ENCODE measurements at regions not wholly inside any gene's neighbourhood (a gene's known extent, or its start where the extent isn't known, plus 50 kb on each side); places are given as distances from the start of the nearest gene placed in this dataset.

DNA sequence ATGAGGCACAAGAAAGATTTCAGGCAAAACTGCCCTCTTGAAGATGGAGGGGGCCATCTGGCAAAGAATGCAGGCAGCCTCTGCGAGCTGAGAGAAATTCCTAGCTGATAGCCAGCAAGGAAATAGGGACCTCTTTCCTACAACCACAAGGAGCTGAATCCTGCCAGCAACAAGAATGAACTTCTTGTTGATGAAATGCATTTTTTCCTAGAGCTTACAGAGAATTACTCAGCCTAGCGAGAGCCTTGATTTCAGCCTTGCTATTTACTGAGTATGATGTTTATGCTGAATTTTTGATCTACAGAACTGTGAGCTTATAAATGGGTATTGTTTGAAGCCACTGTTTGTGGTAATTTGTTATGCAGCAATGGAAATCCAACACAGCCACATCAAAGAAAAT is 148.5 kb upstream of the NAALADL2 start:
- Mint-ChIP-seq H3K27me3 (no peaks in the 10 kb centered on the region), H3K9me3 (peaks cover 2% of the 10 kb centered on the region), H3K36me3 (ENCODE audit: low read depth) (no peaks in the 10 kb centered on the region), H3K4me3 (no peak overlapping the region), H3K4me1 (no peaks in the 10 kb centered on the region), H3K27ac (no peak overlapping the region)
- intact Hi-C loops (cut with micrococcal nuclease): no loop called here
- ChIA-PET POLR2A (no interaction called here), CTCF (no interaction called here)
- no peak for DNase-seq
- no peak for ATAC-seq (ENCODE audit: low read depth)
- TF ChIP-seq, protein P1, sequence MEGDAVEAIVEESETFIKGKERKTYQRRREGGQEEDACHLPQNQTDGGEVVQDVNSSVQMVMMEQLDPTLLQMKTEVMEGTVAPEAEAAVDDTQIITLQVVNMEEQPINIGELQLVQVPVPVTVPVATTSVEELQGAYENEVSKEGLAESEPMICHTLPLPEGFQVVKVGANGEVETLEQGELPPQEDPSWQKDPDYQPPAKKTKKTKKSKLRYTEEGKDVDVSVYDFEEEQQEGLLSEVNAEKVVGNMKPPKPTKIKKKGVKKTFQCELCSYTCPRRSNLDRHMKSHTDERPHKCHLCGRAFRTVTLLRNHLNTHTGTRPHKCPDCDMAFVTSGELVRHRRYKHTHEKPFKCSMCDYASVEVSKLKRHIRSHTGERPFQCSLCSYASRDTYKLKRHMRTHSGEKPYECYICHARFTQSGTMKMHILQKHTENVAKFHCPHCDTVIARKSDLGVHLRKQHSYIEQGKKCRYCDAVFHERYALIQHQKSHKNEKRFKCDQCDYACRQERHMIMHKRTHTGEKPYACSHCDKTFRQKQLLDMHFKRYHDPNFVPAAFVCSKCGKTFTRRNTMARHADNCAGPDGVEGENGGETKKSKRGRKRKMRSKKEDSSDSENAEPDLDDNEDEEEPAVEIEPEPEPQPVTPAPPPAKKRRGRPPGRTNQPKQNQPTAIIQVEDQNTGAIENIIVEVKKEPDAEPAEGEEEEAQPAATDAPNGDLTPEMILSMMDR (IDR thresholded peaks at IDR 0.05): no peak

DNA sequence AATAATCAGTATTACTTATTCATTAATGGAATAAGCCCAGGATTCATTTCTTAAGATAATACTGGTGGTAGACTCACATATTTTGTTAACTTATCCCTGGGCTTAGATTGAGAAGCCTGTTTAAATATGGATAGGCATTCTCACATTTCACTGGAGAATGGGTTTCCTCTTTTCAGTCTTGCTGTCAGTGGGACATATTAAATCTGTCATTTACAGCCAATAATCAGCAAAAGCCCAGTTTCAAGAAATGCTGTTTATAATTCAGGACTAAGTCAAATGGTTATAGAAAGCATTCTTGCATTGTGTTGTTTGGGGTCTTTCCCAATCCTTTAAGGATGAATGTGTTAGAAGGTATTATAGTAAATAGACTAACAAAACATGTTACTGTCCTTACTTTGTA is 143.7 kb upstream of the NAALADL2 start:
- no peak overlapping the region for H3K27ac Mint-ChIP-seq
- intact Hi-C loops (cut with micrococcal nuclease): no loop called here
- no peak for DNase-seq
- no peak for ATAC-seq (ENCODE audit: low read depth)
- TF ChIP-seq, protein P1 (IDR thresholded peaks at IDR 0.05): no peak
- no peak overlapping the region for H3K4me3 Mint-ChIP-seq
- no peaks in the 10 kb centered on the region for H3K27me3 Mint-ChIP-seq
- peaks cover 4% of the 10 kb centered on the region for H3K9me3 Mint-ChIP-seq
- ChIA-PET POLR2A (no interaction called here), CTCF (no interaction called here)
- H3K4me1 Mint-ChIP-seq: no peaks in the 10 kb centered on the region
- H3K36me3 Mint-ChIP-seq (ENCODE audit: low read depth): no peaks in the 10 kb centered on the region

DNA sequence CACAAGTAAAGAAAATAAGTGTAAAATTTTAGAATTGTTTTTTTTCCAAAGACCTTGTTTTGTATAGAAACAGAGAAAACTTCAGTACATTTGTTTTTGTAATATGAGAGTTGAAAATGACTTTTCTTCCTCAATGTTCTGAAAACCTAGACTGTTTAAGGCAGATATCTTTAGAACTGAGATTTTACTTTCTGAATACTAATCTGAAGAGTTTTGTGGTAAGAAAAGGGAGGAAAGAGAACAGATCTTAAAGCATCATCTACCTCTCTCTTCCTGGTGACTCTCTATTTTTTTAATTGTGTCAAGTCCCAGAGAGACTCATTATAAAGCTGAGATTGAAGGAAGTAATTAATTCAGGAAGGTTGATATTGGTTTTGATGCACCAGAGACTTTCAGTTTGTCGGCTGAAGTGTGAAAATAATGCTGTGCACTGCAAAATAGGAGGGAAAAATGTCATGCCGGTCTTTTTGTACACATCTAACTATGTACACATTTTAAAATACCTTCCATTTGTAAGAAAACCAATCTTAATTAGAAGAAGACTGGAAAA is 142.1 kb upstream of the NAALADL2 start:
- ATAC-seq (ENCODE audit: low read depth) (no peak), DNase-seq (no peak)
- CTCF ChIA-PET: no interaction called here
- Mint-ChIP-seq H3K4me3 (no peak overlapping the region), H3K9me3 (peaks cover 7% of the 10 kb centered on the region), H3K36me3 (ENCODE audit: low read depth) (no peaks in the 10 kb centered on the region), H3K27me3 (no peaks in the 10 kb centered on the region), H3K4me1 (no peaks in the 10 kb centered on the region), H3K27ac (no peak overlapping the region)
- TF ChIP-seq, protein P1 (IDR thresholded peaks at IDR 0.05): no peak
- intact Hi-C loops (cut with micrococcal nuclease): no loop called here
- POLR2A ChIA-PET: no interaction called here

DNA sequence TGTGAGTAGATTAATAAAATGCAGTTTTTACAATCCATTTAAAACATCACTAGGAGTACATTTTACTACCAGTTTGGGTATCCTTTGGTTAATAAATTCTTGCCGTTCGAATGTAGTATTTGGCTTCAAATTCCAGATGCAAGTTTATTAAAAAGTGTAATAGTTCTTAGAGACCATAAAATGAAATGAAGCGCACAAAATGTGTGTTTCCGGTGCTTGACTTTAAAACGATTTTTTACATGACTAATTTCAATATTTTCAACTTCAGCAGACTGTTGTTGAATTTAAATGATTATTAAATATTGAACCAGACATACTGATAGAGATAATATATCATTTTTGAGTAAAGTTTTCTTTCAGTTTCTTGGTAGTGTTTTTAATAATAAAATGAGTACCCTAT is 138.4 kb upstream of the NAALADL2 start:
- ATAC-seq (ENCODE audit: low read depth): no peak
- intact Hi-C loops (cut with micrococcal nuclease): no loop called here
- no peak for DNase-seq

DNA sequence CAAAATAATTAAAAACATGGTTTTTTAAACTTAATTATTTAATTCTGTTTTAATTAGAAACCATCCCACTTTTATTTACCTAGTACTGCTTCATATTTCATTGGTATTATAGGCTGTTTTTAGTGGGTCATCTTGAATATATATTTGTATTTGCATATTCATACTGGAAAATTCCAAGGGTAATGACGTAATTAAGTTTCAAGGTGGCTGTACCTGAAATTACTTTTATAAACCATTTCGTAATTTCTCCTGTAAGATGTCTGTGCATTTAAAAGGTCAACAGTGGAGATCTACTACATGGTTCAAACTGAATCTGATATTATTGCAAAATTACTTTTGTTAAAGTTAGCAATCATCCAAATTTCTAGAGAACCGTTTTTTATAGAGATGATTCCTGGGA is 133.8 kb upstream of the NAALADL2 start:
- intact Hi-C loops (cut with micrococcal nuclease): no loop called here
- DNase-seq (no peak), ATAC-seq (ENCODE audit: low read depth) (no peak)
- POLR2A ChIA-PET: no interaction called here
- Mint-ChIP-seq H3K4me1 (no peaks in the 10 kb centered on the region), H3K27me3 (no peaks in the 10 kb centered on the region), H3K36me3 (ENCODE audit: low read depth) (no peaks in the 10 kb centered on the region), H3K9me3 (peaks cover 6% of the 10 kb centered on the region), H3K27ac (no peak overlapping the region), H3K4me3 (no peak overlapping the region)
- TF ChIP-seq, protein P1 (IDR thresholded peaks at IDR 0.05): no peak
- CTCF ChIA-PET: no interaction called here

More for the DNA sequence above, 138.4 kb upstream of the NAALADL2 start:
- Mint-ChIP-seq H3K27ac (no peak overlapping the region), H3K4me3 (no peak overlapping the region), H3K4me1 (no peaks in the 10 kb centered on the region), H3K9me3 (peaks cover 5% of the 10 kb centered on the region), H3K36me3 (ENCODE audit: low read depth) (no peaks in the 10 kb centered on the region), H3K27me3 (no peaks in the 10 kb centered on the region)
- POLR2A ChIA-PET: no interaction called here
- TF ChIP-seq, protein P1 (IDR thresholded peaks at IDR 0.05): no peak
- CTCF ChIA-PET: no interaction called here

Measured in activated B cell treated with CpG ODN at 0.5 μM for 24 hours (primary cell).